Smooth muscle cell (in vitro differentiated cells): ENCODE measurements at regions not wholly inside any gene's neighbourhood (a gene's known extent, or its start where the extent isn't known, plus 50 kb on each side); places are given as distances from the start of the nearest gene placed in this dataset.

Source experiments
- DNase-seq: peaks from one replicate; lab custom pipeline; 2025; ENCODE audit not compliant: unreplicated experiment; lab: John Stamatoyannopoulos, UW
- H2AFZ ChIP-seq: fragments of 200-600 bp; sonication (generic); 2 replicates; pipeline ENCODE4 v1.6.0; 2016; ENCODE audit warnings: antibody characterized with exemption, low read depth, mild to moderate bottlenecking
- H3F3A ChIP-seq: fragments of 200-600 bp; sonication (generic); 2 replicates; pipeline ENCODE4 v1.6.0; 2017; ENCODE audit warnings: antibody characterized with exemption, low read depth
- H3K27ac ChIP-seq: fragments of 200-600 bp; sonication (generic); 2 replicates; pipeline ENCODE4 v1.5.1; 2016; ENCODE audit warnings: low read depth, mild to moderate bottlenecking
- H3K27me3 ChIP-seq: fragments of 200-600 bp; sonication (generic); 2 replicates; pipeline ENCODE4 v1.6.1; 2016; ENCODE audit warnings: low read depth, mild to moderate bottlenecking
- H3K36me3 ChIP-seq: fragments of 200-600 bp; sonication (generic); 2 replicates; pipeline ENCODE4 v1.5.1; 2016; ENCODE audit warnings: low read depth
- H3K4me1 ChIP-seq: fragments of 200-600 bp; sonication (generic); 2 replicates; pipeline ENCODE4 v1.5.1; 2016; ENCODE audit warnings: low read depth
- H3K4me2 ChIP-seq: fragments of 200-600 bp; sonication (generic); 2 replicates; pipeline ENCODE4 v1.6.0; 2016; ENCODE audit warnings: mild to moderate bottlenecking
- H3K4me3 ChIP-seq: fragments of 200-600 bp; sonication (generic); 2 replicates; pipeline ENCODE4 v1.5.1; 2016; ENCODE audit warnings: mild to moderate bottlenecking
- H3K79me2 ChIP-seq: fragments of 200-600 bp; sonication (generic); 2 replicates; pipeline ENCODE4 v1.6.0; 2016; ENCODE audit warnings: low read depth, mild to moderate bottlenecking
- H3K9ac ChIP-seq: fragments of 200-600 bp; sonication (generic); 2 replicates; pipeline ENCODE4 v1.6.0; 2016; ENCODE audit warnings: low read depth
- H3K9me3 ChIP-seq: fragments of 200-600 bp; sonication (generic); replicated peaks from 2 replicates; pipeline ENCODE4 v1.5.1; 2016; ENCODE audit warnings: low read depth
- H4K20me1 ChIP-seq: fragments of 200-600 bp; sonication (generic); 2 replicates; pipeline ENCODE4 v1.6.0; 2016; ENCODE audit warnings: low read depth
- CTCF ChIP-seq: fragments of 200-600 bp; sonication (generic); IDR thresholded peaks from 2 replicates; pipeline ENCODE4 v1.5.1; 2017; ENCODE audit warnings: borderline replicate concordance, mild to moderate bottlenecking, antibody characterized with exemption; ENCODE audit not compliant: insufficient read depth, poor library complexity, severe bottlenecking
- WGBS: methylation state at CpG from one replicate; pipeline ENCODE4 v1.1.7; 2016; ENCODE audit warnings: low lambda C conversion rate; 5-methylcytosine and 5-hydroxymethylcytosine counted together

- H3K36me3 ChIP-seq: no peaks in the 10 kb centered on the region
- H3K4me3 ChIP-seq: no peak overlapping the region
- 52% methylated on average over 2 of the region's 2 CpGs for WGBS
- no peaks in the 10 kb centered on the region for H3F3A ChIP-seq
- no peak overlapping the region for H3K9ac ChIP-seq
- H3K4me1 ChIP-seq: no peaks in the 10 kb centered on the region
- no peaks in the 10 kb centered on the region for H3K79me2 ChIP-seq
- no peak overlapping the region for H2AFZ ChIP-seq
- H3K9me3 ChIP-seq: no peaks in the 10 kb centered on the region
- H4K20me1 ChIP-seq: no peaks in the 10 kb centered on the region
- TF ChIP-seq CTCF: no peak
- H3K27me3 ChIP-seq: no peaks in the 10 kb centered on the region
- no peak overlapping the region for H3K4me2 ChIP-seq
- DNase-seq: no peak
- H3K27ac ChIP-seq: no peak overlapping the region
These were observed 1259.5 kb upstream of the CDH2 start for GRCh38 chr18:29436459-29436858.

- no peak overlapping the region for H3K9ac ChIP-seq
- DNase-seq: no peak
- no peak for TF ChIP-seq CTCF
- H3K4me1 ChIP-seq: no peaks in the 10 kb centered on the region
- no peak overlapping the region for H3K4me3 ChIP-seq
- H3K79me2 ChIP-seq: no peaks in the 10 kb centered on the region
- peaks cover 7% of the 10 kb centered on the region for H3K9me3 ChIP-seq
- no peaks in the 10 kb centered on the region for H4K20me1 ChIP-seq
- H3K36me3 ChIP-seq: no peaks in the 10 kb centered on the region
- H2AFZ ChIP-seq: no peak overlapping the region
- 73% methylated on average over 4 of the region's 4 CpGs for WGBS
- H3K4me2 ChIP-seq: no peak overlapping the region
- no peak overlapping the region for H3K27ac ChIP-seq
- no peaks in the 10 kb centered on the region for H3K27me3 ChIP-seq
- H3F3A ChIP-seq: no peaks in the 10 kb centered on the region
These were observed 1257.7 kb upstream of the CDH2 start for GRCh38 chr18:29434650-29435049.

- no peak overlapping the region for H2AFZ ChIP-seq
- H3K79me2 ChIP-seq: no peaks in the 10 kb centered on the region
- no peaks in the 10 kb centered on the region for H3K27me3 ChIP-seq
- H3K4me3 ChIP-seq: no peak overlapping the region
- H3K27ac ChIP-seq: no peak overlapping the region
- H3F3A ChIP-seq: no peaks in the 10 kb centered on the region
- no peaks in the 10 kb centered on the region for H3K36me3 ChIP-seq
- H3K9ac ChIP-seq: no peak overlapping the region
- peaks cover 7% of the 10 kb centered on the region for H3K9me3 ChIP-seq
- no peaks in the 10 kb centered on the region for H4K20me1 ChIP-seq
- DNase-seq: no peak
- no peak overlapping the region for H3K4me2 ChIP-seq
- no peak for TF ChIP-seq CTCF
- no peaks in the 10 kb centered on the region for H3K4me1 ChIP-seq
These were observed 1253.5 kb upstream of the CDH2 start for GRCh38 chr18:29430416-29430815.

GRCh38 chr18:29418136-29418535 is 1241.2 kb upstream of the CDH2 start:
- Histone ChIP-seq H2AFZ (no peak overlapping the region), H4K20me1 (no peaks in the 10 kb centered on the region), H3K27me3 (no peaks in the 10 kb centered on the region), H3K79me2 (no peaks in the 10 kb centered on the region), H3K9me3 (no peaks in the 10 kb centered on the region), H3K4me3 (no peak overlapping the region), H3K4me2 (peak overlapping the region; percentile 46), H3K4me1 (peaks cover 3% of the 10 kb centered on the region), H3K36me3 (no peaks in the 10 kb centered on the region), H3F3A (no peaks in the 10 kb centered on the region), H3K9ac (no peak overlapping the region), H3K27ac (peak overlapping the region; percentile 71)
- TF ChIP-seq CTCF: no peak
- DNase-seq: no peak
